ENCODE measurements at regions not wholly inside any gene's neighbourhood (a gene's known extent, or its start where the extent isn't known, plus 50 kb on each side); places are given as distances from the start of the nearest gene placed in this dataset.

DNA sequence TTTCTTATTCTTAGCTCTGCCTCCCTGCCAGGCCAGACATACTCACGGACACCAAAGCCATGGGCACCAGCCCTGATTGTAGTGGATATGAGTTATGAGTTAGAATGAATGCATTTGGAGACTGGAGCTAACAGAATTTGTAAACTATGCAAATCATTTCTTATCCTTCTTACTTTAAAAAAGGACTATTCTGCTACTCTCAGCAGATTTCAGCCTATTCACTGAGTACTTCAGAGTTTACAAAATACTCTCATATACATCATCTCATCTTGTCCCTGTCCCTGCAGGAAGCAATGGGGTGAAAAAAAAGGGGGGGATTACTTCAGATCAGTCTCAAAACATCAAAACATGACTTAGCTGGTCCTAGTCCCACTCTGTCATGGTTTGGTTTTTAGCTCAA lies 541.4 kb upstream of the PLXNA2 start:
- TF ChIP-seq POLR2AphosphoS5 (IDR thresholded peaks at IDR 0.05; ENCODE audit: insufficient read depth in 1 of 2, low read depth in 1 of 2) (no peak), CTCF (IDR thresholded peaks at IDR 0.05) (no peak), POLR2A (IDR thresholded peaks at IDR 0.05) (no peak)
- H3K9me3 ChIP-seq = no peaks in the 10 kb centered on the region
- H3K4me3 ChIP-seq = no peak overlapping the region
- H3K27ac ChIP-seq = no peak overlapping the region
- H3K36me3 ChIP-seq = no peaks in the 10 kb centered on the region
- intact Hi-C loops (cut with DNase I) = no loop called here
- no peaks in the 10 kb centered on the region for H3K27me3 ChIP-seq
- DNase-seq (ENCODE audit: extremely low spot score in 2 of 2) = no peak
- no peaks in the 10 kb centered on the region for H3K4me1 ChIP-seq

DNA sequence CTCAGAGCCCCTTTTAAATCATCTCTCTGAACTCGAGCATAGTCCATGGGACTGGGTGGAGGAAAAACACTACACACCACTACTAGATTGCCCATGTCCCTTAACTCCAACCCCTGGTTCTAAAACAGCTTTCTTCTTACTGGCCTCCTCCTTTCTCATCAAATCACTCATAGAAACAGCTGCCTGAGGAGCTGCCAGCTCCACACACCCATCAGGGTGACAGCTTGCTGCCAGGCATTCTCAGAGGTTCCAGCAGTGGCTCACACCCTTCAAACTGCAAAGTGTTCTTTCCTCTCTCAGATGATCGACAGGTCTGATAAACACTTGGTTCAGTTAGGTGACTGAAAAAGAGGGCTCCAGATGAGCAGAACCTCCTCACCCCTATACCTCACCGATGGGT lies 543.0 kb upstream of the PLXNA2 start:
- TF ChIP-seq POLR2A (IDR thresholded peaks at IDR 0.05) = no peak
- no peak for TF ChIP-seq POLR2AphosphoS5 (IDR thresholded peaks at IDR 0.05; ENCODE audit: insufficient read depth in 1 of 2, low read depth in 1 of 2)
- no peak for TF ChIP-seq CTCF (IDR thresholded peaks at IDR 0.05)
- no peaks in the 10 kb centered on the region for H3K27me3 ChIP-seq
- H3K4me1 ChIP-seq = no peaks in the 10 kb centered on the region
- no peaks in the 10 kb centered on the region for H3K36me3 ChIP-seq
- H3K9me3 ChIP-seq = no peaks in the 10 kb centered on the region
- DNase-seq (ENCODE audit: extremely low spot score in 2 of 2) = no peak
- no peak overlapping the region for H3K4me3 ChIP-seq
- H3K27ac ChIP-seq = no peak overlapping the region
- intact Hi-C loops (cut with DNase I) = no loop called here

GRCh38 chr1:208788013-208788540 lies 543.9 kb upstream of the PLXNA2 start:
- H3K27me3 ChIP-seq = no peaks in the 10 kb centered on the region
- no peak for TF ChIP-seq POLR2AphosphoS5 (IDR thresholded peaks at IDR 0.05; ENCODE audit: insufficient read depth in 1 of 2, low read depth in 1 of 2)
- no peak for TF ChIP-seq POLR2A (IDR thresholded peaks at IDR 0.05)
- TF ChIP-seq CTCF (IDR thresholded peaks at IDR 0.05) = no peak
- intact Hi-C loops (cut with DNase I) = no loop called here
- no peak overlapping the region for H3K27ac ChIP-seq
- H3K36me3 ChIP-seq = no peaks in the 10 kb centered on the region
- no peaks in the 10 kb centered on the region for H3K4me1 ChIP-seq
- no peaks in the 10 kb centered on the region for H3K9me3 ChIP-seq
- no peak for DNase-seq (ENCODE audit: extremely low spot score in 2 of 2)
- no peak overlapping the region for H3K4me3 ChIP-seq

DNA sequence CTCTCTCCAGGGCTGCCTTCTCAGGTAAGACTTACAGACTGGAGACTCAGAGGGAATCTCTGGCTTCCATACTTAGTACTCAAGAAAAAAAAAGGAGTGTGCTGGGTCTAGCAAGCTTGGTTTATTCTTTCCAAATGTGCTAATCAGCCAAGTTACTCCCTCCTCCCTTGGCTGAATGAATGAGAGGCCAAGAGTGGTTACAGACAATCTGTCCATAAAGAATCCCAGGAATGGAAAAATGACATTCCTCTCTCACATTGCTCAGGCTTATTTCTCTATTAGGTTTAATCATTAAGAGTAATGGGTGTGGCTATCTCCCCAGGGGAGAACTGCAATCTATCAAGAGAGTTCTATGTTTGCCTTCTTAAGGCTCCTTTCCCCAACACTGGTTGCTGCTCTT lies 547.3 kb upstream of the PLXNA2 start:
- no peak overlapping the region for H3K27ac ChIP-seq
- no peaks in the 10 kb centered on the region for H3K4me1 ChIP-seq
- TF ChIP-seq POLR2A (IDR thresholded peaks at IDR 0.05) (no peak), CTCF (IDR thresholded peaks at IDR 0.05) (no peak), POLR2AphosphoS5 (IDR thresholded peaks at IDR 0.05; ENCODE audit: insufficient read depth in 1 of 2, low read depth in 1 of 2) (no peak)
- no peak for DNase-seq (ENCODE audit: extremely low spot score in 2 of 2)
- H3K36me3 ChIP-seq = no peaks in the 10 kb centered on the region
- no peaks in the 10 kb centered on the region for H3K9me3 ChIP-seq
- H3K27me3 ChIP-seq = no peaks in the 10 kb centered on the region
- H3K4me3 ChIP-seq = no peak overlapping the region
- intact Hi-C loops (cut with DNase I) = no loop called here

DNA sequence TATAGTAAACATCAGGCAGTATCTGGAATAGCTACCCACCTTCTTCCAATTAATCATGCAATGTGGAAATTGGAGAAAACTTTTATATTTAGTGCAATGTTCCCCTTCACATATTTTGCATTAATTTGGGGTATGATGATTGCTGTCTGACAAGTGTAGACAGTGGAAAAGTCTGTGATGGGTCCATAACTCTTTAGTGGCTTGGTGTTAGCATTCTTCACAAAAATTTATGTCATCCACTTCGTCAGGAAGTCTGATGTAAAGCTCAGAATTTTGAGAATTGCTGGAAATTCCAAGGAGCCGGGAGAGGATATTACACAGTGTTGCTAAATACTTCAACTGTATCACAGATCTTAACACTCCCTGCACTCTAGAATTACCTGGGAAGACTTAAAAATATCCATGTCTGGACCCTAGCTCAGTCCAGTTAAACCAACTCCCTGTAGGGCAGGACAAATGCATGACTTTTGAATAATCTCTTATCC lies 549.7 kb upstream of the PLXNA2 start:
- Histone ChIP-seq H3K9me3 (no peaks in the 10 kb centered on the region), H3K36me3 (no peaks in the 10 kb centered on the region), H3K4me1 (no peaks in the 10 kb centered on the region), H3K27me3 (no peaks in the 10 kb centered on the region), H3K4me3 (no peak overlapping the region), H3K27ac (no peak overlapping the region)
- no peak for TF ChIP-seq POLR2A (IDR thresholded peaks at IDR 0.05)
- intact Hi-C loops (cut with DNase I) = no loop called here
- DNase-seq (ENCODE audit: extremely low spot score in 2 of 2) = no peak
